COR-L47 (cell line): ENCODE measurements at regions not wholly inside any gene's neighbourhood (a gene's known extent, or its start where the extent isn't known, plus 50 kb on each side); places are given as distances from the start of the nearest gene placed in this dataset.
A peak's percentile ranks its signal among the peaks of the same experiment; 100 is the strongest.

Experiments used
- DNase-seq: peaks from one replicate; lab custom pipeline; 2025; lab: John Stamatoyannopoulos, UW

DNA sequence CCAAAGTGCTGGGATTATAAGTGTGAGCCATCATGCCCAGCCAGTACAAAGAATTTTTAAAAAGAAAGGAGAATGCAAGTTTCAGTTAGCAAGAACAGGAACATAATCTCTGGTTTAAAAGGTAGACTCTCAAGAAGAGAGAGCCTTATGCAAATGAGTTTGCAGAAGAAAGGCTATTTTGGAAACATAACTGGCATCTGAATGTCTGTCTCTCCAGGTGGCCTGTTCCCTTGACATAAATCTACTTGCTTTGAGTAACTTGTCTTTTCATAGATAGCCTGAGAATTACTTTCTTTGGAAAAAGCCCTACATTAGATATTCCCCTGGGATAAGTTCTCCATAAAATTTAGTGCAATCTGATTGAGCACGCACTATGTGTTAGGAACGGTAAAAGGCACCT lies 109.6 kb downstream of the ICOS start:
- DNase-seq = no peak

DNA sequence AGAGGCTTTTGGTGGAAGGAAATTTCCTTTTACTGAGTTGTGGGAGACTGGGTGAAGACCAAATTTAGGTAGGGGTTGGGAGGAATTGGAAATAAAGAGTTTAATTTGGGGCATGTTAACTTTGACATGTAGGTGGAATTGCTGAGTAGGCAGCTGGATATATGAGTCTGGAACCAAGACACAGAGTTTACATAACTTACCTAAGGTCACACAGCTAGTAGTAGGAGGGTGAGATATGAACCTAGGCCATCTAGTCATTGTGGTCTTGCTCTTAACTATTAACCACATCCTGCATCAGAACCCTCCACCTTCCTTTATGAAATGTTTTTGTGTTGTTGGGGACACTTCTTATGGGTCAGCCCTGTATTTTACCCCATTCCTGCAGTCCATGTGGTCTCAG lies 113.1 kb downstream of the ICOS start:
- DNase-seq = no peak

DNA sequence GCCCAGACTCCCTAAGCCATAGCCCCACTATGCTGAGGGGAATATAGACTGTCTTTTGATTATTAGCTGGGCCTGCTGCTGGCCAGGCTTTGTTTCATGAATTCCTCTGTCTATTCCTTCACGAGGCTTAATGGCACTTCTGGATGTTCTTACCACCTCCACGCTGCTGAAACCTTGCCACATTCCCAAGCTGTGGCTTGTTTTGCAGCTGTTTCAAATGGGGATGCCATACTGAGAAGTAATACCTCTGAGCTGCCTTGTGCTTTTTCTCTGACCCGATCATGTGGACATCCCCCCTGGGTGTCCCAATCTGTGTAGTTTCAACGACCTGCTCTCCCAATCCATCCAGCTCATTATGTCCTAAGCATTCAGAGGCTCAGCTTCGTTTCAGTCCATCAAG lies 114.1 kb downstream of the ICOS start:
- no peak for DNase-seq

DNA sequence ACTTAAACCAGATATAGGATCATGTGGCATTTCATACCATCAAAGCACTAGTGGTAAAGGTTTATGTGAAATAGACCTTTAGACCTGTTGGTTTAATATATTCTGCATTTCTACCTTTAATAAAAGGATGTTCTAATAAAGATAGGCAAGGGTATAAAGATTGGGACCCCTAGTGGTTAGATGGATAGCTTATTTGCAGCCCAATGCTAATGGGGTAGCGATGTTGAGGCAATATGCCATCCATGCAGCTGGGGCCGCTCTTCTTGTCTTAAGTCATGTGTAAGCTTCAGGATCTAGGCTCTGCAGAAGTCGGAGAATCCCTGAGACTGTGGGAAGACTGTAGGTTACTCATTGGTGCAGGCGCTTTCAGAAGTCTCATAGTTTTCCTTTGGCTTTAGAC lies 114.9 kb downstream of the ICOS start:
- DNase-seq = no peak

DNA sequence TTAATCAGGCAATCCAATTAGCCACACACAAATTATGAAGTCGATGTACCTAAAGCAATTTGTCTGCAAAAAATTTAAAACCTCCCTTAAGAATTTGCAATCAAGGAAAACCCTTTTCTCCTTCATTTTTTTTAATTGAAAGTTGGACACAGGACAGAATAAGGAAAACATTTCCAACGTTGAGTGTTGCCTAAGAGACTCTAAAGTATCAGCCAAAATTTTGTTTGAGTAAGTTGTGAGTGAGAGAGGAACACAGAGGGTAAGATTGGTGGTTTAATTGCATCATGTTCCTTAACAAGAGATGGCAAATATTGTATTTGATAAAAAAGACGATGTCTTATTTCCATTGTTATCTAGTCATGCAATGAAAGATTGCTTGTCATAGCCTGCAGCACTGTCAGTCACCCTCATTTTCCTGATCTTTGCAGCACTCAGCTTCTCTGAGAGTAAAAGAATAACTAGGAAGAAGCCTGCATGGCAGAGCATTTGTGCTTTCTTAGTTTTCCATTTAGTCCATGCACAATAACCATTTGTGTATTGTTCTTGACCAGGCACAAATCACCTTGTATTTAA lies 115.5 kb downstream of the ICOS start:
- DNase-seq = no peak

DNA sequence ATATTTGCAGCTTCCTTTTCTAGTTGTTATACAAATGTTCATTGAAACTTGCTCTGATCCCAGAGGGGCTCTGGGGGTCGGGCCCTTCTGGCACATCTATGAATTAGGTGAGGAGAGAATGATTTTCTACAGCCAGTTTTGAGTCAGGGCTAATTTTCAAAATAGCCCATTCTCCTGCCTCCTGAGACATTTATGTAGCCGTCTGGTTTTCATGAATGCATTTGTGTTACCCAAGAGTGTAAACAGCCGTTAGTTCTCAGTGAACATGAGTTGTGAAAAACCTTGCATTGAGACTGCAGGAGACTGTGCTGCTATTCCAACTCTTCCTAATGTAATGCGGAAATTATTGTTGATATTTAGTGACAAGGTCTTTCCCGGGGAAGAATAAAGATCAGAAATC lies 122.5 kb downstream of the ICOS start:
- no peak for DNase-seq

DNA sequence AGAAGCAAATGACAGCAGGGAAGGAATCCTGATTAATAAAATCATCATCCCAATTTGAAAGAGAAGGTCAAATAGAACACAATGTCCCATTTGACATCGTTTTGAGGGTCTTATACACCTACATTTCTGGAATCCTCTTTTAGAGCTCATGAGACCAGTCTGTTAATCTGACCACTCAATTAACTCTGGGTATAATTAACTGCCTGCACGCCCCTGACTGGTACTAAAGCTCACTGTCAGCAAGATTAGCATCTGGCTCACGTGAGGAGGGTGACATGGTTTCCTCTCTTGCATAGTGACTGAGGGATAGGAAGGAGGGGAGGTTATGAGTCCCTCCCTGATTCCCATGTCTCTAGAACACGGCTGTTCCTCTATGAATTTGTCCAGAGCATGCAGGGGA lies 124.3 kb downstream of the ICOS start:
- DNase-seq = no peak

DNA sequence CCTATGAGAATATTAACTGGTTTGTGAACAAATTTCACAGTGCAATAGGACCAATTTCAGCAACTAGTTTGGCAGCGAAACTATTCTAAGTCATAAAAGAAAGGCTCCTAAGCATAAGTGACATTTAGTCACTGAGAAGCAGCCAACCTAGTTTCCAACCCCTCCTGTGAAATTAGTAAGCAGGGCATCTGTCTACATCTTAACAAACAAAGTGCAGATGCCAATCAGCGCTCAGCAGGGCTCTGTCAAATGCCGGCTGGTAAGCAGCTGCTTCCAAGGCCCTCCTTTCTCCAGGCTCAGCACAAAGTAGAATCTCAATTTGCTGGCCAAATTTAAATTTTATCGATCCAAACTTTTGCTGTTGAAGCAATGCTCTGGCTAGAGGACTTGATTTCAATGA lies 124.7 kb downstream of the ICOS start:
- DNase-seq = peak; percentile 29

DNA sequence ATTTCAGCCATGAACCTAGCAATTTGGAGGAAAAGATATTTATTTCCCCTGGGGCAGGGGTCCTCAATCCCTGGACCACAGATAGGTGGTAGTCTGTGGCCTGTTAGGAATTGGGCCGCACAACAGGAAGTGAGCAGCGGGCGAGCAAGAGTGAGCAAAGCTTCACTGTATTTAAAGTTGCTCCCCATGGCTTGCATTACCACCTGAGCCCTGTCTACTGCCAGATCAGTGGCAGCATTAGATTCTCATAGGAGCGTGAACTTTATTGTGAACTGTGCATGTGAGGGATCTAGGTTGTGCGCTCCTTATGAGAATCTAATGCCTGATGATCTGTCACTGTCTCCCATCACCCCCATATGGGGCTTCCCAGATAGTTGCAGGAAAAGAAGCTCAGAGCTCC lies 127.6 kb downstream of the ICOS start:
- no peak for DNase-seq

DNA sequence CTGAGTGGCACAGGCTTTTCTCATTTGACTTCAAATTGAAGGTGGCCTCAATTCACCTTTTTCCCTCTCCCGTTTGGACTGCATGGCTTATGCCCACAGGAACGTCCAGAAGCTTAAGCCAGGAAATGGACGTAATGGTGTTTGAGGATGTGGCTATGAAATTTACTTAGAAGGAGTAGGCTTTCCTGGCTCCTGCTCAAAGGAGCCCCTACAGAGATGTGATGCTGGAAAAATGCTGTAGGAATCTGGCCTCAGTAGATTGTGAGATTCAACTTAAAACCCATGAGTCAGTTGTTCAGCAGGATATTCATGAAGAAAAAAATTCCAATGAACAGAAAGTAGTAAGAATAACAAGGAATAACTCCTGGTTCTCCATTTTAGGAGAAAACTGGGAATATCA lies 129.0 kb downstream of the ICOS start:
- no peak for DNase-seq

DNA sequence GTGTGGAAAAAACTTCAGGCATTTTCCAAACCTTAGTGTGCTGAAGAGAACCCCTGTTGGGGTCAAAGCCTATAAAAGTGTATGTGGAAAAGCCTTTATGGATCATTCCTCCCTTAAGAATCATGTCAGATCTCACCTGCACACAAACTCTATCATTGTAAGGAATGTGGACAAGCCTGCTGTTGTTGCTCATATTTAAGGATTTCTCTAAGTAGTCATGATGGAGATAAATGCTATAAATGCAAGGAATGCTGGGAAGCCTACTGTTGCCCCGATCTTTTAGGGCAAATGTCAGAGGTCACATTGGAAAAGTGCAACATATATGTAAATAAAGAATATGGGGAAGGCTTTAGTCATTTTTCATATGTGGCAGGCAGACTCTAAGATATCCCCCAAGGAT lies 129.5 kb downstream of the ICOS start:
- DNase-seq = no peak

DNA sequence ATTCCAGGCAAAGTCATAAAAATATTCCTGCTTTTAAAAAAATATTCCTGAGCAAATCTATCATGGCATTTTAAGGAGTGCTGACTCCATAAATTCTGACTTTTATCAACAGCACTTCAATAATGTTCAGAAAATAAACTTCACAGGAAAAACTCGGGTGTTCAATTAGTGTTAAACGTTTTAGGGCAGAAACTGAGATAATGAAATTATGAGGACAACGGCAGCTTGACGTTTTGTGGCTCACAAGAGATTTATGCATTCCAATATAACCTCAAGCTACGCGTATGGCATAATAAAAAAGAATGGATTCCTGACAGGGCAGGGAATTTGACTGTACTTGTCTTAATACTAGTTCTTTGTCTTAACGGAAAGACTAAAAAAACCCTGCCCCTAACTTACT lies 133.2 kb downstream of the ICOS start:
- no peak for DNase-seq

DNA sequence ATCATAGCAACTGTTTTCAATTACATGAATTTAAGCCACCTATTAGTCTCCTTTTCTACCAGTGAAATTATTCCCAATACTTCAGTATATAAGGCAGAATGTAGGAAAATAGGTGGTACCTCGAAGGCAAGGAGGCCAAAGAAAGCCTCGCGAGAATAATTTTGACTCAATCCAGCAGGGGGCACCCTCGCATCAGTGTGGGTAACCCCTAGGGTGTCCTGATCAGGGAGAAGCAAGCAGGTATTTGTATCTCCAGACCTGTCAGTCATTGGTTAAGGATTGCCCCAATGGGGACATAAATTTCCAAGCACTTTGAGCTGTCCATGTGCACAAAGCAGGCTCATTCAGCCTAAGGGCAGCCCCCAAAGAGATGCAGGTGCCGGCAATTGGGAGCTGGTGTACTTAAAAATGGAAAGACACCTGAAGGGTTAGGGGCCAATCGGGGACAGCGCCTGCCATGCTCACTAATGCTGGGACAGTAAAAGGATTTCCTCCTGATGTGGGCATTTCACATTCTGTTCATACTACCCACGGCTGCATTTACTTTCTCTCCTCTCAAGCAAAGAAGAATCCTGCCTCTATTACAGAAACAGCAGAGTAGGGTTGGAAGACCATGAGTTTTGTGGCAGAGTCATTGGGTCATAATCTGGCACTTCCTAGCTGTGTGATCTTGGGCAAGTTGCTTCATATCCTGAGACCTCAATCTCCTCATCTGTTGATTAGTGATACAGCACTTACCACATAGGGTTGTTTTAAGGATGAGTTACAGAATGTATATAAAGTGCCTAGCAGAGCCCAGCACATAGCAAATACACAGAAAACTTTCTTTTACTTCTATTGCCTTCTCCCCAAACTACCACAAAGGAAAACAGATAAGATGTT lies 136.1 kb downstream of the ICOS start:
- no peak for DNase-seq

DNA sequence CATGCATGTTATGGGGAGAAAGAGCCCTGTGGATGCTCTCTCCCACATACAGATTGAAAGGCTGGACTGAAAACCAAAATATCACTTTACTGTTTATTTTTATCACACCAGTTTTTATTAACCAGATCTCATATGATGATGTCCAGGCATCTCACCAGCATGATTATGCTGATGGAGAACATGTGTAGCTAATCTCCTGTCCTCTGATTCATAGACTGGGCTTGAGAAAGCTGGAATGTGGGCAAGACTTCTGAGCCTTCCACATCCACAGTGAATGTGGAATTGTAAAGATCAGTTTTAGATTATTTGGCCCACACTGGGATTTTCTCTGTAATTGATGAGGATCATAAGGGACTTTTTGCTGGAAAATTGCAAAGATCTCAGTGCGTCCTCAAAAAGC lies 137.9 kb downstream of the ICOS start:
- DNase-seq = no peak

DNA sequence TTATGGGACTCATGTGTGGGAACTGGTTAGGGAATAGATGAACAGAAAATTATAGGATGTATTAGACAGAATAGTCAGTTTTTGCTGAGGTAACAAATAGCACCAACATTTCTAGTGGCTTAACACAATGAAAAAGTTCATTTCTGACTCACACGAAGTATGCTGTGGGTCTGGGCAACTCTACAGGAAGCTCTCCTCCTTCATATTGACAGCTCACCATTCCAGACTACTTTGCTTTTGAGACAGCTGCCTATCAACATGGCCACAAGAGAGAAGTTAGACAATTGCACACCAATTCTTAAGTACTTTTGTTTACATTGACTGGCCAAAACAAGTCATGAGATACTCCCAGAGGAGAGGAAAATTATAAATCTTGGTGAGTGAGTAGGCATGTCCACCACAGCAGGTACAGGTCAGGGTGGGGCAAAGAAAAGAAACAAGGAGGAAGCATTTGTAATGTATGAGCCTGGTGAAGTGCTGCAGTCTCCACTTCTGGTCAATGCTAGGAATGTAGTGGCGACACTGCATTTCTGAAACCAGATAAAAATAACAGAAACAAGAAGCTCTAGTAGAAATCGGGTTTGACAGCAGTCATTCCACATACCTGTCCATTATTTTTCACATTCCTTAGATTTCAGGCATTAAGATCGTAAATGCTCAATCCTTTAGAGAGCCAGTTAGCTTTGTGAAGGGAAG lies 141.6 kb downstream of the ICOS start:
- no peak for DNase-seq

DNA sequence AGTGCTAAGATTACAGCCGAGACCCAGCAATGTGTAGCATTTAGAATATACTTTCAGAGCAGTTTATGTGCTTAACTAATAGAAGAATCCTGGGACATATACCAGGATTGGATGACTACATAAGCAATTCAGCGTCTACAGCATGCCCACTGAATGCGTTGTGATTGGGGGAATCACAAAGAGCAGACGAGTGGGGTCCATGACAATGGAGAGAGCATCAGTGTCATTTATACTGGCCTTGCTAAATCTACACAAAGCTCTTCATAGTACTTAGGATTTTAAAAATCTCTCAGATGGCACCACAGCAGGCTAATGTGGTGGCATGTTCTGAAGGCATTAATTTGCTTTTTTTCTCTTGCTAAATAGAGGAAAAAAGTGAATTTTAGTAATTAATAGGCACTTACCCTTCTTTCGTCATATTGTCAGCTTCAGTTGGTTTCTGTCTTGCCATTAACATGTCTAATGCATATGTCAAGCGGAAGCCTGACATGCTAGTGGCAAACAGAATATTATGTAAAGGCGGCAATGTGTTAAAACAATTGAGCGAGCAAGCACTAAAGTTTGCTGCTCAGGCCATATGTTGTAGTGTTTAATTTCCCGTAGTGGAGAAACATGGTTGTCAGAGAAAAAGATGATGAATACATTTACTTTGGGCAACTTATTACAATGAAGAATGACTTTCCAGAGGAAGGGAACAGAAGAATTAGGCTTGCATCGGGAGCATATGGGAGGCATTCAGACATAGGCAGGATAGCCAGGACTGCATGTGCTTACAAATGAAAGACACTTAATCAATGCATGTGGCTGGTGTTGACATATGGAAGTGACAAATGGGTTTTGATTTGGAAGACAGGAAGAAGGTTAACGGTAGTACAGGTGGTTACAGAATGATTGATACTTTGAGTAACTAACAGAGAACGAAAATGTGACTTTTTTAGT lies 145.2 kb downstream of the ICOS start:
- DNase-seq = no peak

DNA sequence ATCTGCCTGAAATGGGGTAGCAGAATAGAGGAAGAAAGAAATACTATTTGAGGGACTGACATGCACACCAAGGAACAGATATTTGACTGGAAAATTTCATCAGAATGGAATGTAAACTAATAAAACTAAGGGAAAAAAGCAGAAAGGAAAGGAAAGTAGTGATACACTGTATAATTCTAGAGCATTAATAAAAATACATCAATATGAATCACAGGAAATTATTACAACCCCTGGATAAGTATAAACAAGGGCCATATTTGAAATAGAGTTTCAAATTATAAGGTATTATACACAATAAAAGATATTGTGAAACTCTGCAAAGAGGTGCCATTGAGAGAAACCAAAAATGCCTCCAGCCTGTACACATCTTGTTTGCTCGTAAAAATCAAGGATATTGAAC lies 149.6 kb downstream of the ICOS start:
- no peak for DNase-seq

DNA sequence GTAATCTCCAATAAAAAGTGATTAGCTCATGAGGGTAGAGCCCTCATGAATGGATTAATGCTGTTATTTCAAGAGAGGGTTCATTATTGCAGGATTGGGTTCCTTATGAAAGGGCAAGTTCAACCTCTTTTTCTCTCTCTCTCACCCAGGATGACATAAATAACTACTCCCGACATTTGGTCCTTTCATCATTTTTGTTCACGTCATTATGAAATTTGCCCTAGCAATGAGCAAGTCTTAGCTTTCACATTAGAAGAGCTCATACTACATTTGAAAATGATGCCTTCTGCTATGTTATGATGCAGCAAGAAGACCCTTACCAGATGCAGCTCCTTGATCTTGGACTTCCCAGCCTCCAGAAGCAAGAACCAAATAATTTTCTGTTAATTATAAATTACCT lies 152.5 kb downstream of the ICOS start:
- no peak for DNase-seq

DNA sequence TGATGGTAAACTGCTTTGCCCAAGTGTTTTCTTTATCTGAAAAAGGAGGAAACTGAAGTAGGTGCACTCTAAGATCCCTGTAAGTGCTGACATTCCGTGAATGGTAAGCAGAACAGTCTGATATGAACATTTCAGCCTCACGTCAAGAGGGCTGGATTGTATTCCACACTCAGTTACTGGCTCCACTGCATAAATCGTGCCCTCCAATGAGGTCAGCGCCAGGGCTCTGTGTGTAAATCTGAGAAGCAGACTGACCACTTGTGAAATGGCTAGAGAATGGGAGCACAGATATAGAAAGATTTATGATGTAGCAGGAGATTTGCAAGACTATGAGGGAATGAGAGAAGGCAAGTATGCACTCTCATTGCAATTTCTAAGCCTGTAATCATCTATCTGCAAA lies 153.0 kb downstream of the ICOS start:
- DNase-seq = no peak

DNA sequence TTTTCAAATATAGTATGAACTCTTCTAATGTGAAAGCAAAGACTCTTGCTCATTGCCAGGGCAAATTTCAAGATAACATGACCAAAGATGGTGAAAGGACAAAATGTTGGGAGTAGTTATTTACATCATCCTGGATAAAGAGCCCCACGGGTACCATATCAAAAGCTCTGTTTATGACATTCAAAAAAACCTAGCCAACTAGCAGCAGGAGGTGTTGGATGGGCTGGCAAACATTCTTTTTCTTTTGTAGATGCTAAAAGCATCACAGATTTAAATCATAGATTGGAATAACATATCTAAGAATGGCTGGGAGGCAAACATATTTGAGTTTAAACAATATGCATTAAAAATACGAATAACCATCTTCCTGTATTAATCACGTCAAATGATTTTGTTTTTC lies 153.5 kb downstream of the ICOS start:
- no peak for DNase-seq

DNA sequence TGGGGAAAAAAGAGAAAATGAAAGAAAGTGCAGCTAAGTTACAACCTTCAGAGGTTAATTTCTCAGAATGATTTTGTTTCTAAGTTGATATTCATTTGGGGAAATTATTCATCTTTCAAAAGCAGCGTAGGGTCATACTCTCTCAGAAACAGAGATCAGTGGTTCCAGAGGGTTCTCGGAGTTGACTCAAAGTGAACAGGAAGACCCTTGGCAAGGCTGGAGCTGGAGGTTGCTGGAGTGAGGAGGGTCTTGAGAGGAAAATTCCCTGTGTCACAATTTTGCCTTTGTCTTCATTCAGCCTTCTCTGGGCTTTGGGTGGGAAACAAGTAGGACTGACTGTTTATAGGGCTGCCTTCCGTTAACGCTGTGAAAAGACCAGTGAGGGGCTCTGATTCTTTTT lies 168.2 kb downstream of the ICOS start:
- DNase-seq = no peak

DNA sequence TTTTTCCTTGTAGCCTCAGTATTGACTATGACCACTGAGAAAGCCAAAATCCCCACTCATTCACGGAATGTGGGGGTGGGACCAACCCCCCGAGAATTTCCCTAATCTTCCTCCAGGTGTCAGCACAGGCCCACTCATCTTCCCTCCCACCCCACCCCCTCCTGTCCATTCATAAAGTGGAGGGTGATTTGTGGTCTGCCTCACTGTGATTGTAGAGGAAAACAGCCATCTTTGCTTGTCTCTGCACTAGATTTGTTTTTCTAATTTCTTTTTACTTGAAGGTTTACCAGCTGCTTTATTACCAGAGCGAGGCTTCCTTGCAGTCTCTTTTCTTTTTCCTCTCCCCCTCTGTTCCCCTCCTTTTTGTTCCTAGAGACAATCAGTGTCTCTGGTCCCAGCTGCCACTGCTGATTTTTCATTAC lies 171.8 kb downstream of the ICOS start:
- peak; percentile 64 for DNase-seq
